Thyroid gland (tissue), 4 donors: ENCODE measurements at regions not wholly inside any gene's neighbourhood (a gene's known extent, or its start where the extent isn't known, plus 50 kb on each side); places are given as distances from the start of the nearest gene placed in this dataset.

Experiments
- DNase-seq, 2 donors: peaks; one replicate each; pipeline ENCODE4 v3.0.0-alpha.2; 2019
- H3K27ac ChIP-seq, 3 donors: fragments of 200-600 bp; sonication (generic); 1 replicate in 2 of 3; 2 replicates in 1 of 3; pipeline ENCODE4 v1.5.1; 2016 to 2019; ENCODE audit warnings: mild to moderate bottlenecking in 1 of 3, moderate library complexity in 1 of 3
- H3K27me3 ChIP-seq: fragments of 200-600 bp; sonication (generic); one replicate; pipeline ENCODE4 v1.5.1; 2019
- H3K36me3 ChIP-seq, 2 donors: fragments of 200-600 bp; sonication (generic); one replicate each; pipeline ENCODE4 v1.5.1; 2016 to 2019
- H3K4me1 ChIP-seq, 2 donors: fragments of 200-600 bp; sonication (generic); one replicate each; pipeline ENCODE4 v1.5.1; 2017 to 2019
- H3K4me3 ChIP-seq, 3 donors: fragments of 200-600 bp; sonication (generic); replicated peaks in 1 of 3; 1 replicate in 2 of 3; 2 replicates in 1 of 3; pipeline ENCODE4 v1.5.1; 2016; ENCODE audit warnings: mild to moderate bottlenecking in 1 of 3
- H3K9me3 ChIP-seq: fragments of 200-600 bp; sonication (generic); one replicate; pipeline ENCODE4 v1.5.1; 2017
- POLR2A ChIP-seq, 2 donors: fragments of 450-650 bp; IDR thresholded peaks; one replicate each; pipeline ENCODE4 v1.6.1; 2017; ENCODE audit warnings: antibody characterized with exemption in 2 of 2, mild to moderate bottlenecking in 2 of 2, moderate library complexity in 1 of 2
- WGBS, 2 donors: methylation state at CpG; one replicate each; pipeline ENCODE4 v1.1.5; 2017; 5-methylcytosine and 5-hydroxymethylcytosine counted together
- intact Hi-C: fragments of 100-400 bp; cut with DNase I; formaldehyde crosslinking; loops from one replicate; pipeline ENCODE4 v1.15.1; 2023
- TF ChIP-seq, protein P1 (sequence below), 6 experiments: fragments of 200-600 bp in 3 of 6; fragments of 450-650 bp in 3 of 6; sonication (generic) in 3 of 6; IDR thresholded peaks; one replicate each; pipeline ENCODE4 v1.5.1; 2016 to 2019; ENCODE audit warnings: antibody characterized with exemption in 6 of 6, mild to moderate bottlenecking in 2 of 6, inconsistent platforms in 1 of 6, moderate library complexity in 1 of 6

DNA sequence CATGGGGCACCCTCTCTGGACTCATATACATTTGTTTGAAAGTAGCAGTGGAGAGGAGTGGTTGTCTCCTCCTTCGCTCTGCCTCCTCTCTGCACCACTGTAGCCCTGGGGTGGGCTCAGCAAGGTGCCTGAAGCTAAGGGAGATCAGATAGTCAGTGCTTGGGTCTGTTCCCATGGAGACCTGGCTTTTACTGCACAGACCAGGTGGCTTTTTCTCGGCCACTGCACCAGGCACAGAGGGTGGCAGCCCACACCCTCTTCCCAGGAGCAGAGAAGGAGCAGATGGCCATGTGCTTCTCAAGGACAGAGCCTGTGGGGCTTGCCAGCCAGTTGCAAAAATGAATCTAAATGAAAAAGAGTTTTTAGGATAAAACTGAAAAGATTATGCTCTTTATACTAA, 123.4 kb upstream of the KCNK1 start:
- Histone ChIP-seq H3K36me3 (no peaks in the 10 kb centered on the region), H3K27me3 (no peaks in the 10 kb centered on the region), H3K4me1 (no peaks in the 10 kb centered on the region), H3K4me3 (no peak overlapping the region), H3K27ac (no peak overlapping the region), H3K9me3 (no peaks in the 10 kb centered on the region)
- no peak for TF ChIP-seq POLR2A (IDR thresholded peaks at IDR 0.05)
- TF ChIP-seq, protein P1, sequence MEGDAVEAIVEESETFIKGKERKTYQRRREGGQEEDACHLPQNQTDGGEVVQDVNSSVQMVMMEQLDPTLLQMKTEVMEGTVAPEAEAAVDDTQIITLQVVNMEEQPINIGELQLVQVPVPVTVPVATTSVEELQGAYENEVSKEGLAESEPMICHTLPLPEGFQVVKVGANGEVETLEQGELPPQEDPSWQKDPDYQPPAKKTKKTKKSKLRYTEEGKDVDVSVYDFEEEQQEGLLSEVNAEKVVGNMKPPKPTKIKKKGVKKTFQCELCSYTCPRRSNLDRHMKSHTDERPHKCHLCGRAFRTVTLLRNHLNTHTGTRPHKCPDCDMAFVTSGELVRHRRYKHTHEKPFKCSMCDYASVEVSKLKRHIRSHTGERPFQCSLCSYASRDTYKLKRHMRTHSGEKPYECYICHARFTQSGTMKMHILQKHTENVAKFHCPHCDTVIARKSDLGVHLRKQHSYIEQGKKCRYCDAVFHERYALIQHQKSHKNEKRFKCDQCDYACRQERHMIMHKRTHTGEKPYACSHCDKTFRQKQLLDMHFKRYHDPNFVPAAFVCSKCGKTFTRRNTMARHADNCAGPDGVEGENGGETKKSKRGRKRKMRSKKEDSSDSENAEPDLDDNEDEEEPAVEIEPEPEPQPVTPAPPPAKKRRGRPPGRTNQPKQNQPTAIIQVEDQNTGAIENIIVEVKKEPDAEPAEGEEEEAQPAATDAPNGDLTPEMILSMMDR (IDR thresholded peaks at IDR 0.05): no peak
- no peak for DNase-seq
- intact Hi-C loops: no loop called here
- 63 to 82% methylated on average over 2 of the region's 2 CpGs for WGBS, 2 donors

DNA sequence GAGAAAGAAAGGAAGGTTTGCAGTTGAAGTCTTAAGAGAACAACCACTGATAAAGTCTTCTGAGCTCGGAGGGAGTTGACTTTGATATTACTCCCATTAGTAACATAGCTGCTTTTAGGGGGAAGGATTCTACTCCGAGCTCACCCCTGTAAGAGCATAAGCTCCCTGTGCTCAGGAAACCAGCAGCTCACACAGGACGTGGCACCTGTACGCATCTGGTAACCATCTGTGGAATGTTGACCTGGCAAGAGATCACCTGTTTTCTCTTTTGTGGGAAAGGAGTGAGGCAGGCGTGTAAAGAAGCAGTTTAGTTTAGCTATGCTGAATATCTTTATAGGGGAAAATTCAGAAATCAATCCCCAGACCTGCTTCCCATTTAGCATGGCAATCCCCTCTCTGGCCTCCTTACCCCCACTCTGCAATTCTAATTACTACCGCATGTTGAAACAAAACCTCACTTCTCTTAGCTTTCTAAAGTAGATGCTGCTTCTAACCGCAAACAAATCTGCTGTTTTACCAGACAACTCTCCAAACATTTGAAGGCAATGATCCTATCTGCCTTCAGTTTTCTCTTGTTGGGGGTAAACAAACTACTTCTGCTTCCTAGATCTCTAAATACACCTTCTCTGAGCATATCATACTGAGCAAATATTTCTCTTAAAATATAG, 121.8 kb upstream of the KCNK1 start:
- no peaks in the 10 kb centered on the region for H3K4me1 ChIP-seq
- no peaks in the 10 kb centered on the region for H3K27me3 ChIP-seq
- intact Hi-C loops: no loop called here
- no peak overlapping the region for H3K4me3 ChIP-seq
- WGBS, 2 donors: 69 to 72% methylated on average over 7 of the region's 7 CpGs
- no peak for DNase-seq
- no peaks in the 10 kb centered on the region for H3K9me3 ChIP-seq
- H3K27ac ChIP-seq: no peak overlapping the region
- no peak for TF ChIP-seq POLR2A (IDR thresholded peaks at IDR 0.05)
- TF ChIP-seq, protein P1 (IDR thresholded peaks at IDR 0.05): no peak
- H3K36me3 ChIP-seq: no peaks in the 10 kb centered on the region

DNA sequence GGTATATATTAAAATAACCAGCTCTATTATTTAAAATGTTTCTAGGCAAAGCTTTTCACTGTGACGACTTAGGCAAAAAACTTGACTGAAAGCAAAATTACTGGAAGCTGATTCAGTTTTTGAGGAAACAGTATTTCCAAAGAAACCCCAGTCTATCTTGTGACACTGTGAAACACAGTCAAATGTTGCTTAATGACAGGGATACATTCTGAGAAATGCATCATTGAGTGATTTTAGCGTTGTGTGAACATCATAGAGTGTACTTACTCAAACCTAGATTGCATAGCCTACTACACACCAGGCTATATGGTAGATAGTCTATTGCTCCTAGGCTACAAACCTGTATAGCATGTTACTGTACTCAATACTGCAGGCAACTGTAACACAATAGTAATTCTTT, 116.9 kb upstream of the KCNK1 start:
- H3K9me3 ChIP-seq: no peaks in the 10 kb centered on the region
- H3K27ac ChIP-seq: no peak overlapping the region
- TF ChIP-seq, protein P1 (IDR thresholded peaks at IDR 0.05): no peak
- no peak for TF ChIP-seq POLR2A (IDR thresholded peaks at IDR 0.05)
- no peak overlapping the region for H3K4me3 ChIP-seq
- intact Hi-C loops: no loop called here
- H3K36me3 ChIP-seq: no peaks in the 10 kb centered on the region
- H3K27me3 ChIP-seq: no peaks in the 10 kb centered on the region
- WGBS, 2 donors: 75% methylated on average over 2 of the region's 2 CpGs
- no peaks in the 10 kb centered on the region for H3K4me1 ChIP-seq
- no peak for DNase-seq

DNA sequence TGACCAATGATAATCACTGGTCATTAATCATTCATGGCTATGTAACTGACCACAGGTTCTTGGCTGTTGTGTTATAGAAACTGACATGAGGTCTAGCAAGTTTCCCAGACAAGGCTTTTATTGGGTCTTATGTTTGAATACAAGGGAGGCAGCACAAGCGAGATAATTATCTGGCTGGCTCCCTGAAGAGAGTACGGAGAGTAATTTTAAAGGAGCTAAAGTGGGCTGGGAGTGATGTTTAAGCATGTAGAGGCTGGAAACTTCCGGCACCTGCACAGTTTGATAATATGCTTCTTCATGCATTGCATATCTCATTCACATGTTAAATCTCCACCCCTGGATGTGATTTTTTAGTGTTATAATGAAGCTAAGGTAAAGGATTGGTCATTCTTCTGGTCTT, 116.2 kb upstream of the KCNK1 start:
- H3K27me3 ChIP-seq: no peaks in the 10 kb centered on the region
- no peaks in the 10 kb centered on the region for H3K4me1 ChIP-seq
- H3K9me3 ChIP-seq: no peaks in the 10 kb centered on the region
- intact Hi-C loops: no loop called here
- DNase-seq: no peak
- WGBS, 2 donors: 52 to 78% methylated on average over 3 of the region's 3 CpGs
- no peaks in the 10 kb centered on the region for H3K36me3 ChIP-seq
- no peak overlapping the region for H3K27ac ChIP-seq
- no peak overlapping the region for H3K4me3 ChIP-seq
- TF ChIP-seq POLR2A (IDR thresholded peaks at IDR 0.05): no peak
- TF ChIP-seq, protein P1 (IDR thresholded peaks at IDR 0.05): no peak

DNA sequence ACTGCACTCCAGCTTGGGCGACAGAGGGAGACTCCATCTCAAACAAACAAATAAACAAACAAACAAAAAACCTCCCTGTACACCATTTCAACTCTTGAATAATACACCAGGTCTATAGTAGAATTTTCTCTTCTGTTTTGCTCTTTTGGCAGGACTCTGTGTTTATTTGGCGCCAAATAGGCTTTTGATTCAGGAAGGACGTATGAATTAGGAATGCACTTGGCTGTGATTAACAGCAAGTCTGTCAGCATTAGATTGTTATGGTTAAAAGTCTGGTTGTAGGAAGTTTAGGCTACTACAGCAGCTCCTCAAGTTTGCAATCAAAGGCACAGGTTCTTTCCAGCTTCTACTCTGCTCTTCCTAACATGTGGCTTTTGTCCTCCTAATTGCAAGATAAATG, 113.8 kb upstream of the KCNK1 start:
- intact Hi-C loops: no loop called here
- TF ChIP-seq, protein P1 (IDR thresholded peaks at IDR 0.05): no peak
- TF ChIP-seq POLR2A (IDR thresholded peaks at IDR 0.05): no peak
- Histone ChIP-seq H3K27ac (no peak overlapping the region), H3K4me1 (no peaks in the 10 kb centered on the region), H3K9me3 (no peaks in the 10 kb centered on the region), H3K27me3 (no peaks in the 10 kb centered on the region), H3K36me3 (no peaks in the 10 kb centered on the region), H3K4me3 (no peak overlapping the region)
- DNase-seq: no peak
- WGBS, 2 donors: 63 to 90% methylated on average over 3 of the region's 3 CpGs
